SU-DHL-6 (cell line): ENCODE measurements at regions not wholly inside any gene's neighbourhood (a gene's known extent, or its start where the extent isn't known, plus 50 kb on each side); places are given as distances from the start of the nearest gene placed in this dataset.

Experiments
- H2AFZ ChIP-seq: fragments of 200-600 bp; sonication (generic); 2 replicates; pipeline ENCODE4 v1.6.1; 2014; ENCODE audit warnings: low read depth, mild to moderate bottlenecking, moderate library complexity, mixed read lengths, antibody characterized with exemption, low read length; ENCODE audit not compliant: severe bottlenecking
- H3F3A ChIP-seq: fragments of 200-600 bp; shearing (Covaris generic); 2 replicates; pipeline ENCODE4 v1.6.0; 2016; ENCODE audit warnings: antibody characterized with exemption, mild to moderate bottlenecking; ENCODE audit not compliant: insufficient read depth
- H3K27ac ChIP-seq: fragments of 200-600 bp; sonication (generic); 2 replicates; pipeline ENCODE4 v1.5.1; 2016; ENCODE audit warnings: low read depth, mild to moderate bottlenecking, low read length, moderate library complexity, mixed read lengths
- H3K27me3 ChIP-seq: fragments of 200-600 bp; sonication (generic), shearing (Covaris generic); 2 replicates; pipeline ENCODE4 v1.6.0; 2014; ENCODE audit warnings: mild to moderate bottlenecking, low read length
- H3K36me3 ChIP-seq: fragments of 200-600 bp; sonication (generic); 2 replicates; pipeline ENCODE4 v1.6.1; 2014; ENCODE audit warnings: mild to moderate bottlenecking, low read length, mixed read lengths
- H3K4me2 ChIP-seq: fragments of 300-600, 200-600 bp; shearing (Covaris generic), sonication (generic); 2 replicates; pipeline ENCODE4 v1.6.0; 2014; ENCODE audit warnings: low read length, low read depth, mild to moderate bottlenecking; ENCODE audit not compliant: poor library complexity, severe bottlenecking
- H3K4me3 ChIP-seq: fragments of 200-600 bp; sonication (generic); 2 replicates; pipeline ENCODE4 v1.5.1; 2014; ENCODE audit warnings: antibody characterized with exemption, low read length, mild to moderate bottlenecking, mixed read lengths; ENCODE audit not compliant: insufficient read depth, poor library complexity, severe bottlenecking
- H3K79me2 ChIP-seq: fragments of 200-600 bp; sonication (generic); 2 replicates; pipeline ENCODE4 v1.6.1; 2014; ENCODE audit warnings: mild to moderate bottlenecking, low read length, moderate library complexity; ENCODE audit not compliant: insufficient read depth
- H3K9ac ChIP-seq: fragments of 200-600 bp; sonication (generic); 2 replicates; pipeline ENCODE4 v1.7.0; 2014; ENCODE audit warnings: mild to moderate bottlenecking, low read length
- H3K9me2 ChIP-seq: fragments of 200-600 bp; sonication (generic); replicated peaks from 2 replicates; pipeline ENCODE4 v1.6.1; 2014; ENCODE audit warnings: low read length; ENCODE audit not compliant: insufficient read depth
- H3K9me3 ChIP-seq: fragments of 200-600 bp; sonication (generic); 2 replicates; pipeline ENCODE4 v1.6.1; 2014; ENCODE audit warnings: low read length, mixed read lengths; ENCODE audit not compliant: insufficient read depth
- H4K20me1 ChIP-seq: fragments of 200-600 bp; sonication (generic); 2 replicates; pipeline ENCODE4 v1.6.1; 2014; ENCODE audit warnings: low read depth, mild to moderate bottlenecking, antibody characterized with exemption, low read length, moderate library complexity, mixed read lengths
- CTCF ChIP-seq: fragments of 200-600 bp; sonication (generic); IDR thresholded peaks from one replicate; pipeline ENCODE4 v1.5.1; 2017; ENCODE audit warnings: antibody characterized with exemption, mild to moderate bottlenecking, low read length, moderate library complexity; ENCODE audit not compliant: insufficient read depth, poor library complexity, severe bottlenecking
- EZH2phosphoT487 ChIP-seq: fragments of 200-600 bp; sonication (generic), shearing (Covaris generic); conservative IDR thresholded peaks from 2 replicates; pipeline ENCODE4 v1.6.1; 2018; ENCODE audit warnings: mild to moderate bottlenecking, antibody characterized with exemption, low read length, moderate library complexity, mixed read lengths

GRCh38 chr21:16389643-16390042, 659.9 kb downstream of the USP25 start:
- TF ChIP-seq CTCF (no peak), EZH2phosphoT487 (no peak)
- Histone ChIP-seq H3K9me3 (no peaks in the 10 kb centered on the region), H3K27ac (no peak overlapping the region), H3K4me2 (no peak overlapping the region), H3K4me3 (no peak overlapping the region), H3F3A (no peaks in the 10 kb centered on the region), H3K27me3 (no peaks in the 10 kb centered on the region), H2AFZ (no peak overlapping the region), H3K9me2 (no peaks in the 10 kb centered on the region), H3K36me3 (no peaks in the 10 kb centered on the region), H4K20me1 (no peaks in the 10 kb centered on the region), H3K79me2 (no peaks in the 10 kb centered on the region), H3K9ac (no peak overlapping the region)

- Histone ChIP-seq H3K9me3 (no peaks in the 10 kb centered on the region), H3K79me2 (no peaks in the 10 kb centered on the region), H4K20me1 (no peaks in the 10 kb centered on the region), H3K4me2 (no peak overlapping the region), H3K9ac (no peak overlapping the region), H3K9me2 (no peaks in the 10 kb centered on the region), H3F3A (no peaks in the 10 kb centered on the region), H3K27ac (no peak overlapping the region), H2AFZ (no peak overlapping the region), H3K36me3 (no peaks in the 10 kb centered on the region), H3K27me3 (no peaks in the 10 kb centered on the region), H3K4me3 (no peak overlapping the region)
- TF ChIP-seq CTCF (no peak), EZH2phosphoT487 (no peak)
These were observed 665.5 kb downstream of the USP25 start for GRCh38 chr21:16395285-16395684.

GRCh38 chr21:16402752-16403151, 673.0 kb downstream of the USP25 start:
- Histone ChIP-seq H3K9me2 (no peaks in the 10 kb centered on the region), H3K4me2 (no peak overlapping the region), H3K79me2 (no peaks in the 10 kb centered on the region), H3K4me3 (no peak overlapping the region), H4K20me1 (no peaks in the 10 kb centered on the region), H2AFZ (no peak overlapping the region), H3K9ac (no peak overlapping the region), H3K9me3 (no peaks in the 10 kb centered on the region), H3K27me3 (no peaks in the 10 kb centered on the region), H3K36me3 (no peaks in the 10 kb centered on the region), H3K27ac (no peak overlapping the region), H3F3A (no peaks in the 10 kb centered on the region)
- TF ChIP-seq CTCF: no peak

GRCh38 chr21:16404776-16405175, 675.0 kb downstream of the USP25 start:
- no peaks in the 10 kb centered on the region for H3K9me2 ChIP-seq
- no peak overlapping the region for H3K27ac ChIP-seq
- no peak overlapping the region for H2AFZ ChIP-seq
- H3K4me2 ChIP-seq: no peak overlapping the region
- H3K9me3 ChIP-seq: no peaks in the 10 kb centered on the region
- no peak for TF ChIP-seq CTCF
- no peak for TF ChIP-seq EZH2phosphoT487
- H3K4me3 ChIP-seq: no peak overlapping the region
- no peaks in the 10 kb centered on the region for H4K20me1 ChIP-seq
- H3K36me3 ChIP-seq: no peaks in the 10 kb centered on the region
- H3K79me2 ChIP-seq: no peaks in the 10 kb centered on the region
- no peaks in the 10 kb centered on the region for H3F3A ChIP-seq
- H3K9ac ChIP-seq: no peak overlapping the region
- no peaks in the 10 kb centered on the region for H3K27me3 ChIP-seq
